ENCODE measurements at regions not wholly inside any gene's neighbourhood (a gene's known extent, or its start where the extent isn't known, plus 50 kb on each side); places are given as distances from the start of the nearest gene placed in this dataset.

GRCh38 chr7:28315565-28316410, 96.5 kb upstream of the CREB5 start:
- Histone ChIP-seq H3K27me3 (no peaks in the 10 kb centered on the region), H3K9me3 (replicated peaks in 1 of 11) (no peaks in the 10 kb centered on the region), H3K36me3 (no peaks in the 10 kb centered on the region), H3K27ac (no peak overlapping the region), H4K20me1 (no peaks in the 10 kb centered on the region), H3K4me2 (no peak overlapping the region), H3K4me1 (no peaks in the 10 kb centered on the region), H3K9ac (no peak overlapping the region), H3K4me3 (no peak overlapping the region)
- no peak for TF ChIP-seq Cebpa-rat (IDR thresholded peaks at IDR 0.05)

DNA sequence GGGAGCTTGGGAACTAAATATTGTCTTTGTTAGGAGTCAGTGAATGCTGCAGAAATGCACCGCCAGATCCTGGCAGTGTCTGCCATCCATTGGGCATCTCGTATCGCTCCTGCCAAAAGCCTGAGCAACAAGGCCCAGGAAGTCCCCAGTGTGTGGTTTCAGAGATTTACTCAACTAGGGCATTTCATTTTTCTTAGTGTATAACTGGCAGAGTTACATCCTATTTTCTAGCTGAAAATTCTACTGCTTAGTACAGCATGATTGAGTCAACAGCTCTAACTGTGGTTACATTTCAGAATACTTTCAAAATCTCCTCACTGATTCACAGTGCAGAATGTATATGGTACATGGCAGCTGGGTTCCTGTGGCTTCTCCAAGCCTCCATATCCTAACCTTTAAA, 95.8 kb upstream of the CREB5 start:
- H3K9ac ChIP-seq, result no peak overlapping the region
- H3K4me2 ChIP-seq, result no peak overlapping the region
- H3K27me3 ChIP-seq, result no peaks in the 10 kb centered on the region
- H3K4me1 ChIP-seq, result no peaks in the 10 kb centered on the region
- H4K20me1 ChIP-seq, result no peaks in the 10 kb centered on the region
- H3K27ac ChIP-seq, result no peak overlapping the region
- no peak for TF ChIP-seq Cebpa-rat (IDR thresholded peaks at IDR 0.05)
- H3K4me3 ChIP-seq, result no peak overlapping the region
- no peaks in the 10 kb centered on the region for H3K9me3 ChIP-seq (replicated peaks in 1 of 11)
- no peaks in the 10 kb centered on the region for H3K36me3 ChIP-seq

GRCh38 chr7:28318101-28318762, 94.1 kb upstream of the CREB5 start:
- no peak for TF ChIP-seq Cebpa-rat (IDR thresholded peaks at IDR 0.05)
- Histone ChIP-seq H3K4me1 (no peaks in the 10 kb centered on the region), H4K20me1 (no peaks in the 10 kb centered on the region), H3K4me3 (no peak overlapping the region), H3K36me3 (no peaks in the 10 kb centered on the region), H3K9me3 (replicated peaks in 1 of 11) (no peaks in the 10 kb centered on the region; a peak in 1 of 22 replicates), H3K27ac (no peak overlapping the region), H3K27me3 (no peaks in the 10 kb centered on the region), H3K9ac (no peak overlapping the region), H3K4me2 (no peak overlapping the region)

GRCh38 chr7:28323833-28324232, 88.5 kb upstream of the CREB5 start:
- Histone ChIP-seq H3K27ac (no peak overlapping the region), H3K27me3 (no peaks in the 10 kb centered on the region), H3K4me3 (no peak overlapping the region), H3K9me3 (replicated peaks in 1 of 11) (peaks cover 0 to 4% (median 0%) of the 10 kb centered on the region in 11 experiments; a peak in 1 of 22 replicates), H3K4me2 (no peak overlapping the region), H3K9ac (no peak overlapping the region), H4K20me1 (no peaks in the 10 kb centered on the region), H3K4me1 (peaks cover 0 to 13% (median under 1%) of the 10 kb centered on the region in 10 experiments; a peak in 8 of 20 replicates), H3K36me3 (no peaks in the 10 kb centered on the region)
- no peak for TF ChIP-seq Cebpa-rat (IDR thresholded peaks at IDR 0.05)

- Histone ChIP-seq H3K9ac (no peak overlapping the region), H3K4me3 (no peak overlapping the region), H3K4me2 (peak overlapping the region in 1 of 11 experiments; percentile 1; a peak in 1 of 22 replicates)
Measured at GRCh38 chr7:28328146-28328545, 84.2 kb upstream of the CREB5 start.

DNA sequence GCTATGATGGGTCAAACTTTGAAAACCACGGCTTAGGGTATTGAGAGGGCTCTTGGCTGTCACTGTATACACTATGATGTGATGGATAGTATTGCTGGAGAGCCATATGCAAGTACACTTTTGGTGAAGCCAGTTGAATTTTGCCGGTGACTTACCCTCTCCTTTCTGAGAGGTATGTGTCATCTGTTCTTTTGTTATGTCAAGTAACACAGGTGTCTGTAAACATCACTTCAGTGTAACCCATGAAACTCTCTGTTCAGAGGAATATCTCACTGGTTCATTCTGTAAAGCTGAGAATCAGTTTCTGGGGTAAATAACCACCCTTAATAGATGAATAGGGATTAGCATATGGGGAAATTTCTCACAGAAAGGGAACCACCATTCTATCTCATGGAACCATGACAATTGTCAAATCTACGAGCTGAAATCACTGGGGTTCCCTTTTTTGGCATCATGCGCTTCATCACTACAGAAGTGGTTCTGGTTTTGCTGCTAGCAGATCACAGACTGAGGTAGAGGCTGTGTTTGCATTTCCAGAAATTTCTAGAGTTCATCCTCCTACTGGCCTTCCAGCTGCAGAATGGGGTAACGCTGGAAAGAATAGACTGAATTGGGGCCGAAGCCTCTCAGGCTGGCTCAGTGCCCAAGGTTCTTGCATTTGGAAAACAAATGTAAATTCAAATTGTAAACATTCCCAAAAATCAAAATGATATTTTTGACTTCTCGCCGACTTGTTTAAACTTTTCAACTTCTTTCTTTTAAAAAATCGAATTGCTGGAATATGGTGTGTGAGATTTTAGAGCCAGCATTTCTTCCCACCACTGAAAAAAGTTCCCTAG, 83.3 kb upstream of the CREB5 start:
- no peaks in the 10 kb centered on the region for H3K36me3 ChIP-seq
- H3K4me2 ChIP-seq, result peak overlapping the region in 9 of 11 experiments; percentile 49 to 75 (median 60); a peak in 16 of 22 replicates
- peak overlapping the region in 10 of 11 experiments; percentile 13 to 80 (median 52); a peak in 18 of 22 replicates for H3K27ac ChIP-seq
- TF ChIP-seq Cebpa-rat (IDR thresholded peaks at IDR 0.05), result no peak
- peaks cover 6 to 10% (median 8%) of the 10 kb centered on the region in 11 experiments; a peak in 17 of 22 replicates for H3K9me3 ChIP-seq (replicated peaks in 1 of 11)
- H4K20me1 ChIP-seq, result no peaks in the 10 kb centered on the region
- no peaks in the 10 kb centered on the region for H3K27me3 ChIP-seq
- peaks cover 14 to 42% (median 29%) of the 10 kb centered on the region in 10 experiments for H3K4me1 ChIP-seq
- no peak overlapping the region for H3K4me3 ChIP-seq
- H3K9ac ChIP-seq, result peak overlapping the region in 2 of 11 experiments; percentile 51 to 54; a peak in 3 of 22 replicates

More at GRCh38 chr7:28328146-28328545, 84.2 kb upstream of the CREB5 start:
- Histone ChIP-seq H3K27me3 (no peaks in the 10 kb centered on the region), H3K27ac (0 out of 22 replicates have a peak overlapping the region, but pooled peaks of 1 of the 11 experiments have one; percentile 75), H3K4me1 (peaks cover 14 to 42% (median 29%) of the 10 kb centered on the region in 10 experiments), H4K20me1 (no peaks in the 10 kb centered on the region), H3K36me3 (no peaks in the 10 kb centered on the region), H3K9me3 (replicated peaks in 1 of 11) (peaks cover 0 to 4% (median 0%) of the 10 kb centered on the region in 11 experiments; a peak in 2 of 22 replicates)
- TF ChIP-seq Cebpa-rat (IDR thresholded peaks at IDR 0.05), result no peak

GRCh38 chr7:28329661-28330363, 82.5 kb upstream of the CREB5 start:
- H3K9ac ChIP-seq, result peak overlapping the region in 4 of 11 experiments; percentile 9 to 54 (median 37); a peak in 5 of 22 replicates
- no peaks in the 10 kb centered on the region for H3K36me3 ChIP-seq
- peaks cover 10 to 17% (median 16%) of the 10 kb centered on the region in 11 experiments; a peak in 20 of 22 replicates for H3K9me3 ChIP-seq (replicated peaks in 1 of 11)
- TF ChIP-seq Cebpa-rat (IDR thresholded peaks at IDR 0.05), result peak in 6 of 11 experiments; percentile 15 to 93 (median 52); a peak in 6 of 22 replicates
- H3K27me3 ChIP-seq, result no peaks in the 10 kb centered on the region
- H3K4me2 ChIP-seq, result peak overlapping the region; percentile 49 to 75 (median 60)
- peak overlapping the region in 10 of 11 experiments; percentile 13 to 80 (median 52); a peak in 18 of 22 replicates for H3K27ac ChIP-seq
- peaks cover 14 to 42% (median 29%) of the 10 kb centered on the region in 10 experiments for H3K4me1 ChIP-seq
- no peak overlapping the region for H3K4me3 ChIP-seq
- H4K20me1 ChIP-seq, result no peaks in the 10 kb centered on the region

All from BLaER1 treated with 17β-estradiol and CSF1 and Interleukin-3, amounts not matched to agents 10 nM and 100 nM (cell line).